ENCODE measurements at regions not wholly inside any gene's neighbourhood (a gene's known extent, or its start where the extent isn't known, plus 50 kb on each side); places are given as distances from the start of the nearest gene placed in this dataset.

DNA sequence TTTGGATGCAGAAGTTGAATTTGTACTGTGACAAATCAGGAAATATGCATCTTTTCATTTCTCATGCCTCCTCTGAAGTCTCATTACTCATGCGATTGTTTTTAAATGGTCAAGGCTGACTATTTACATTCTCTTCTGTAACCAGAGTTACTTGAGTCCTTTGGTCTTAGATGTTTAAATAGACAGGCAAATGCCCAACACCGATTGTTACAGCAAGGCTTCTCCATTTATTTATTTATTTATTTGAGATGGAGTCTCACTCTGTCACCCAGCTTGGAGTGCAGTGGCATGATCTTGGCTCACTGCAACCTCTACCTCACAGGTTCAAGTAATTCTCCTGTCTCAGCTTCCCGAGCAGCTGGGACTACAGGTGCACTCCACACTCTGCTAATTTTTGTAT is 72.7 kb upstream of the SLC28A3 start:
- Histone ChIP-seq H4K20me1 (ENCODE audit: insufficient read depth) (no peaks in the 10 kb centered on the region), H3K9me3 (ENCODE audit: control insufficient read depth in 1 of 2, insufficient read depth in 1 of 2, low read depth in 1 of 2, low read length in 2 of 2) (no peaks in the 10 kb centered on the region), H2AFZ (ENCODE audit: low read depth, low read length, poor library complexity, severe bottlenecking) (no peak overlapping the region), H3K79me2 (ENCODE audit: insufficient read depth, low read length) (no peaks in the 10 kb centered on the region), H3K9me2 (ENCODE audit: insufficient read depth) (no peaks in the 10 kb centered on the region), H3K4me1 (ENCODE audit: control insufficient read depth in 1 of 2, insufficient read depth in 2 of 2, low read length in 2 of 2) (no peaks in the 10 kb centered on the region), H3K36me3 (ENCODE audit: control insufficient read depth in 1 of 2, insufficient read depth in 2 of 2, low read length in 2 of 2) (no peaks in the 10 kb centered on the region), H3K27ac (ENCODE audit: low read depth, low read length) (no peak overlapping the region), H3K4me3 (replicated peaks in 1 of 2; ENCODE audit: low read depth in 1 of 2, low read length in 2 of 2) (no peak overlapping the region), H3K4me2 (ENCODE audit: low read length) (no peak overlapping the region), H3K9ac (ENCODE audit: low read length) (no peak overlapping the region), H3K27me3 (ENCODE audit: insufficient read depth, low read length) (peaks cover 6% of the 10 kb centered on the region; the same call in 1 of the 2 replicates)
- TF ChIP-seq CTCF (IDR thresholded peaks at IDR 0.05 in 2 of 3, conservative IDR thresholded peaks at IDR 0.05 in 1 of 3; ENCODE audit: borderline replicate concordance in 1 of 3, insufficient read depth in 1 of 3, low read depth in 2 of 3, low read length in 2 of 3) (no peak), SP1 (IDR thresholded peaks at IDR 0.05; ENCODE audit: low read depth) (no peak), ATF3 (IDR thresholded peaks at IDR 0.05) (no peak), CEBPB (IDR thresholded peaks at IDR 0.05; ENCODE audit: low read depth) (no peak), CBX3 (IDR thresholded peaks at IDR 0.05; ENCODE audit: low read depth) (no peak), POLR2A (IDR thresholded peaks at IDR 0.05; ENCODE audit: borderline replicate concordance, extremely low read depth, insufficient read depth, insufficient read length) (no peak), SRF (IDR thresholded peaks at IDR 0.05; ENCODE audit: low read depth) (no peak), SIN3A (IDR thresholded peaks at IDR 0.05; ENCODE audit: low read depth) (no peak), POLR2AphosphoS5 (IDR thresholded peaks at IDR 0.05; ENCODE audit: low read depth, low read length) (no peak)
- TF ChIP-seq, protein P1, sequence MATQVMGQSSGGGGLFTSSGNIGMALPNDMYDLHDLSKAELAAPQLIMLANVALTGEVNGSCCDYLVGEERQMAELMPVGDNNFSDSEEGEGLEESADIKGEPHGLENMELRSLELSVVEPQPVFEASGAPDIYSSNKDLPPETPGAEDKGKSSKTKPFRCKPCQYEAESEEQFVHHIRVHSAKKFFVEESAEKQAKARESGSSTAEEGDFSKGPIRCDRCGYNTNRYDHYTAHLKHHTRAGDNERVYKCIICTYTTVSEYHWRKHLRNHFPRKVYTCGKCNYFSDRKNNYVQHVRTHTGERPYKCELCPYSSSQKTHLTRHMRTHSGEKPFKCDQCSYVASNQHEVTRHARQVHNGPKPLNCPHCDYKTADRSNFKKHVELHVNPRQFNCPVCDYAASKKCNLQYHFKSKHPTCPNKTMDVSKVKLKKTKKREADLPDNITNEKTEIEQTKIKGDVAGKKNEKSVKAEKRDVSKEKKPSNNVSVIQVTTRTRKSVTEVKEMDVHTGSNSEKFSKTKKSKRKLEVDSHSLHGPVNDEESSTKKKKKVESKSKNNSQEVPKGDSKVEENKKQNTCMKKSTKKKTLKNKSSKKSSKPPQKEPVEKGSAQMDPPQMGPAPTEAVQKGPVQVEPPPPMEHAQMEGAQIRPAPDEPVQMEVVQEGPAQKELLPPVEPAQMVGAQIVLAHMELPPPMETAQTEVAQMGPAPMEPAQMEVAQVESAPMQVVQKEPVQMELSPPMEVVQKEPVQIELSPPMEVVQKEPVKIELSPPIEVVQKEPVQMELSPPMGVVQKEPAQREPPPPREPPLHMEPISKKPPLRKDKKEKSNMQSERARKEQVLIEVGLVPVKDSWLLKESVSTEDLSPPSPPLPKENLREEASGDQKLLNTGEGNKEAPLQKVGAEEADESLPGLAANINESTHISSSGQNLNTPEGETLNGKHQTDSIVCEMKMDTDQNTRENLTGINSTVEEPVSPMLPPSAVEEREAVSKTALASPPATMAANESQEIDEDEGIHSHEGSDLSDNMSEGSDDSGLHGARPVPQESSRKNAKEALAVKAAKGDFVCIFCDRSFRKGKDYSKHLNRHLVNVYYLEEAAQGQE (IDR thresholded peaks at IDR 0.05; ENCODE audit: low read depth), result no peak
- RAD21 ChIA-PET (ENCODE audit: low non-redundant PET in 1 of 2, low total read pairs in 2 of 2, uncharacterized antibody in 2 of 2, unreplicated experiment in 2 of 2), result no interaction called here
- no peak for DNase-seq (ENCODE audit: low read depth, low spot score)
- CTCF ChIA-PET, result no interaction called here
- no TSS peak for BruUV-seq (replicated peaks)
- intact Hi-C loops (cut with micrococcal nuclease), result no loop called here
- no peak for ATAC-seq
- POLR2A ChIA-PET, result no interaction called here

Data from HCT116 (cell line).